ENCODE measurements at regions not wholly inside any gene's neighbourhood (a gene's known extent, or its start where the extent isn't known, plus 50 kb on each side); places are given as distances from the start of the nearest gene placed in this dataset.

DNA sequence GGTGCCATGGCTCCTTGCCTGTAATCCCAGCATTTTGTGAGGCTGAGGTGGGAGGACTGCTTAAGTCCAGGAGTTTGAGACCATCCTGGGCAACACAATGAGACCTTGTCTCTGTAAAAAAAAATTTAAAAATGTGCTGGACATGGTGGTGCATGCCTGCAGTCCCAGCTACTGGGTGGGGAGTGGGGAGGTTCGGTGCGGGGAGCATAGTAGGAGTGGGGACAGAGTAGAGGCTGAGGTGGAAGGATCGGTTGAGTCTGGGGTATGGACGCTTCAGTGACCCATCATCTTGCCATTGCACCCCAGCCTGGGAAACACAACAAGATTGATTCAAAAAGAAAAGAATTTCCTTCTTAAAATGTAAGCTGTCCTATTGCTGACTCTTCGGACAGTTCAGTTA is 1490.0 kb upstream of the GBE1 start:
- Histone ChIP-seq H2AFZ (no peak overlapping the region), H3K4me1 (no peaks in the 10 kb centered on the region), H3K79me2 (no peaks in the 10 kb centered on the region), H3K9me3 (ENCODE audit: control insufficient read depth, low read length) (no peaks in the 10 kb centered on the region), H3K27ac (no peak overlapping the region), H3K36me3 (ENCODE audit: control insufficient read depth, insufficient read depth, low read length) (no peaks in the 10 kb centered on the region), H3K9ac (no peak overlapping the region), H3K4me3 (ENCODE audit: low read depth, low read length) (no peak overlapping the region), H3K27me3 (ENCODE audit: control insufficient read depth, insufficient read depth, low read length) (no peaks in the 10 kb centered on the region), H3K4me2 (ENCODE audit: low read length) (no peak overlapping the region)
- TF ChIP-seq, protein P1, sequence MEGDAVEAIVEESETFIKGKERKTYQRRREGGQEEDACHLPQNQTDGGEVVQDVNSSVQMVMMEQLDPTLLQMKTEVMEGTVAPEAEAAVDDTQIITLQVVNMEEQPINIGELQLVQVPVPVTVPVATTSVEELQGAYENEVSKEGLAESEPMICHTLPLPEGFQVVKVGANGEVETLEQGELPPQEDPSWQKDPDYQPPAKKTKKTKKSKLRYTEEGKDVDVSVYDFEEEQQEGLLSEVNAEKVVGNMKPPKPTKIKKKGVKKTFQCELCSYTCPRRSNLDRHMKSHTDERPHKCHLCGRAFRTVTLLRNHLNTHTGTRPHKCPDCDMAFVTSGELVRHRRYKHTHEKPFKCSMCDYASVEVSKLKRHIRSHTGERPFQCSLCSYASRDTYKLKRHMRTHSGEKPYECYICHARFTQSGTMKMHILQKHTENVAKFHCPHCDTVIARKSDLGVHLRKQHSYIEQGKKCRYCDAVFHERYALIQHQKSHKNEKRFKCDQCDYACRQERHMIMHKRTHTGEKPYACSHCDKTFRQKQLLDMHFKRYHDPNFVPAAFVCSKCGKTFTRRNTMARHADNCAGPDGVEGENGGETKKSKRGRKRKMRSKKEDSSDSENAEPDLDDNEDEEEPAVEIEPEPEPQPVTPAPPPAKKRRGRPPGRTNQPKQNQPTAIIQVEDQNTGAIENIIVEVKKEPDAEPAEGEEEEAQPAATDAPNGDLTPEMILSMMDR (IDR thresholded peaks at IDR 0.05) = no peak

DNA sequence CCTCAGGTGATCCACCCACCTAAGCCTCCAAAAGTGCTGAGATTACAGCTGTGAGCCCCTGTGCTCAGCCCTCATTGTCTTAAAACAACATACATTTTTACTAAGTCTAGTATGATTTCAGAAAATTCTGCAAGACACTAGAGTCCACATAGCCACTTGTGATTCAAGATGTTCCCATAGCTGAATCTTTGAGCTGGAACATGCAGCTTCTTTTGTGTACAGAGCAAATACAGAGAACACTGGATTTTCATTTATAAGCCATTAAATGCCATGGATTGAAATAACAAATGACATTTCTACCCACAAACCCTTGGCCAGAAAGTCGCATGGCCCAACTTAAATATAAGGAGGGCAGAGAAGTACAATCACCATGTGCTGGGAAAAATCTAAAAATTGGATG is 1489.2 kb upstream of the GBE1 start:
- Histone ChIP-seq H3K4me2 (ENCODE audit: low read length) (no peak overlapping the region), H2AFZ (no peak overlapping the region)
- TF ChIP-seq, protein P1 (IDR thresholded peaks at IDR 0.05) = no peak

DNA sequence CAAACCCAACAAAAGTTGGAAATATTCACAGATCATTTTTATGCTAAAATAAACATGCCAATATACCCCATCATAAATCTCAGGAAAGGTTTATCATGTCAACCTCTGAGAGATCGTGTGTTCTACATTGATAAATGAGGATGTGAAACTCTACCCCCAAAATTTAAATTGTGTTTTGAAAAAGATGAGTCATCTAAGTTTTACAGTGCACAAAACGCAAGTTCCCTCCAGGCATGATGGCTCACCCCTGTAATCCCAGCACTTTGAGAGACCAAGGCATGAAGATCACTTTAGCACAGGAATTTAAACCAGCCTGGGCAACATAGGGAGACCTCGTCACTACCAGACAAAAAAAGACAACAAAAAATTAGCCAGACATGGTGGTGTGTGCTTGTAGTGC is 1487.0 kb upstream of the GBE1 start:
- Histone ChIP-seq H3K27ac (no peak overlapping the region), H3K4me1 (no peaks in the 10 kb centered on the region), H3K4me2 (ENCODE audit: low read length) (no peak overlapping the region), H3K79me2 (no peaks in the 10 kb centered on the region), H3K36me3 (ENCODE audit: control insufficient read depth, insufficient read depth, low read length) (no peaks in the 10 kb centered on the region), H3K27me3 (ENCODE audit: control insufficient read depth, insufficient read depth, low read length) (no peaks in the 10 kb centered on the region), H2AFZ (no peak overlapping the region), H3K9me3 (ENCODE audit: control insufficient read depth, low read length) (no peaks in the 10 kb centered on the region), H3K4me3 (ENCODE audit: low read depth, low read length) (no peak overlapping the region), H3K9ac (no peak overlapping the region)
- TF ChIP-seq, protein P1 (IDR thresholded peaks at IDR 0.05) = no peak

More for the DNA sequence above, 1489.2 kb upstream of the GBE1 start:
- Histone ChIP-seq H3K27ac (no peak overlapping the region), H3K36me3 (ENCODE audit: control insufficient read depth, insufficient read depth, low read length) (no peaks in the 10 kb centered on the region), H3K4me1 (no peaks in the 10 kb centered on the region), H3K79me2 (no peaks in the 10 kb centered on the region), H3K9ac (no peak overlapping the region), H3K9me3 (ENCODE audit: control insufficient read depth, low read length) (no peaks in the 10 kb centered on the region), H3K4me3 (ENCODE audit: low read depth, low read length) (no peak overlapping the region), H3K27me3 (ENCODE audit: control insufficient read depth, insufficient read depth, low read length) (no peaks in the 10 kb centered on the region)

DNA sequence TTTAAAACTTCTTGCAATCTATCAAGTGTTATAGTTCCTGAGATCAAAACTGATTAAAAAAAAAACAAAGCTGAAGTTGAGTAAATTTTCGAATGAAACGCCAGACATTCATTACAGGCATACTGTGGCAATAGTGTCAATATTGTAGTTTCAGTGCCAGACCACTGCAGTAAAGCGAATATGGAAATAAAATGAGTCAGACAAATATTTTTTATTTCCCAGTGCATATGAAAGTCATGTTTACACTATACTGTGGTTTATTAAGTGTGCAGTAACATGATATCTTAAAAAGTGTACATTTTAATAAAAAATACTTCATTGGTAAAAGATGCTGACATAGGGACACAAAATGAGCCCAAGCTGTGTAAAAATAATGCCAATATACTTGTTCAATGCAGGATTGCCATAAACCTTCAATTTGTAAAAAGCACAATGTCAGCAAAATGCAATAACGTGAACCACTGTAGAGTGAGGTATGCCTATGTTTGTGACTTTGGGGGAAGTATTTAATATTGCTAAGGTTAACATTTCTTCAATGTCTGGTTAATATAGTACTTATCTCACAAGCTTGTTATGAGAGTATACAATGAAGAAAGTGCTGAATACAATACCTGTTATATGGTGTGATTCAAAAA is 1473.9 kb upstream of the GBE1 start:
- no peaks in the 10 kb centered on the region for H3K36me3 ChIP-seq (ENCODE audit: control insufficient read depth, insufficient read depth, low read length)
- H3K4me2 ChIP-seq (ENCODE audit: low read length) = no peak overlapping the region
- H3K79me2 ChIP-seq = no peaks in the 10 kb centered on the region
- no peak overlapping the region for H3K9ac ChIP-seq
- no peak overlapping the region for H3K27ac ChIP-seq
- H3K27me3 ChIP-seq (ENCODE audit: control insufficient read depth, insufficient read depth, low read length) = no peaks in the 10 kb centered on the region
- H3K9me3 ChIP-seq (ENCODE audit: control insufficient read depth, low read length) = no peaks in the 10 kb centered on the region
- no peaks in the 10 kb centered on the region for H3K4me1 ChIP-seq
- H2AFZ ChIP-seq = no peak overlapping the region
- no peak overlapping the region for H3K4me3 ChIP-seq (ENCODE audit: low read depth, low read length)
- TF ChIP-seq, protein P1 (IDR thresholded peaks at IDR 0.05) = no peak

DNA sequence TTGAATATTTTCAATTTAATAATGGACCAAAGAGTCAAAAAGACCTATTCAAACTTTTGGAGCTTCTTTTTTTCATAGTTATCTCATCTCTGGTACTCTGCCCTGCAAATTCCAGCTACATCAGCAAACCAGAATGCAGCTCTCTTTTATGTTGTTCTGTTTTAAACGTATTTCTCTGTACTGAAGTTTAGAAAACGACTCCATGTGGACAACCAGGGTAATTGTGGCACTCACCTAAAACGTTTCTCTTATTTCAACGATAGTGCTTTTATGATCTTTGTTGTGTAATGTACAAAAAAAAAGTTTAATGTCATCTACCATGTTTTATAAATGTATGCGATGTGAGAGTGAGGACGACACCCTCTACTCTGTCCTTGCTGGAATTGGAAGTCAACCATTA is 1472.3 kb upstream of the GBE1 start:
- H3K4me2 ChIP-seq (ENCODE audit: low read length) = no peak overlapping the region
- H3K36me3 ChIP-seq (ENCODE audit: control insufficient read depth, insufficient read depth, low read length) = no peaks in the 10 kb centered on the region
- H3K27ac ChIP-seq = no peak overlapping the region
- H2AFZ ChIP-seq = no peak overlapping the region
- H3K9me3 ChIP-seq (ENCODE audit: control insufficient read depth, low read length) = no peaks in the 10 kb centered on the region
- no peaks in the 10 kb centered on the region for H3K27me3 ChIP-seq (ENCODE audit: control insufficient read depth, insufficient read depth, low read length)
- H3K9ac ChIP-seq = no peak overlapping the region
- TF ChIP-seq, protein P1 (IDR thresholded peaks at IDR 0.05) = no peak
- H3K4me1 ChIP-seq = no peaks in the 10 kb centered on the region
- H3K79me2 ChIP-seq = no peaks in the 10 kb centered on the region
- H3K4me3 ChIP-seq (ENCODE audit: low read depth, low read length) = no peak overlapping the region
